ENCODE measurements at regions not wholly inside any gene's neighbourhood (a gene's known extent, or its start where the extent isn't known, plus 50 kb on each side); places are given as distances from the start of the nearest gene placed in this dataset.

DNA sequence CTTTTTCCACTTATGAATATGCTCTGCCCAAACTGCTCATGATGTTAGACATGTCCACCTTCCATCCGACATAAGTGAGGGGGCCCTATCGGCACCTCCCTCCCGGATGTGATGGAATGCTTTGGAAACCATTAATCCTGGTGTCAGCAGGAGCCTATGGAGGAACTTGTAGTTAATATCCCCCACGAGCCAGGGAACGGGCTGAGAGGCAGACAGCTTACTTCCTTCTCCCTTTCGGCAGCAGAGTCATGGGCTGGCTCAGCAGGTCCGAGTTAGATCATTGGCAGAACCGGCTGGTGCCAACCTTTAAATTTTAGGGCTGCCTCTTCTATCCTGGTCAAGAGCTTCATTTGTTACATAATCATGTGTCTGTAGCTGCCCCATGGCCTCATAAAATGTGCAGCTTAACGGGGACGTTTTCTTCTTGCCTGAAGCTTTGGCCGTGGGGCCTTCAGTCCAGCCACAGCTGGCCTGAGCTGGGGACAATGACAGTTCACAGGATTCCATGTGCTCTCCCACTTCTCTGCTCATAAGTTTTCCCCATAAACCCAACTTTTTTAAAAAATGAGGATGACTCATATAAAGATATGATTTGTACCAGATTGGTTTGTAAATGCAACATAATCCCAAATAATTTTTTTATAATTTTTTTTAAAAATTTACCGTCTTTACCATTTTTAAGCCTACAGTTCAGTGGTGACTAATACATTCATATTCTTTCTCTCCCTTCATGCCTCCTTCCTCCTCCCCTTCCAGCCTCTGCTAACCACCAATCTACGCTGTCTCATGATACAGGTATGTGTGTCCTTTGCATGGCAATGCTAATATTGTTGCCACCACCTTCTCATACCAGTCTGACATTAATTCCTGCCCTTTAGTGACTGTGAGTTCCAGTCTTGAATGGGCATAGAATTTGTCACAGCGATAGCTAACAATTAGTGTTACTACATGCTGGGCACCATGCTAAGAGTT, 62.2 kb upstream of the RGMA start:
- Histone ChIP-seq H3K14ac (replicated peaks; ENCODE audit: low read depth, low read length) (no peak overlapping the region), H2AK9ac (replicated peaks; ENCODE audit: low read depth, low read length, poor library complexity) (no peak overlapping the region), H2AFZ (replicated peaks; ENCODE audit: low read length, poor library complexity) (no peak overlapping the region), H3K4me2 (ENCODE audit: low read depth, low read length) (no peak overlapping the region), H3K4me3 (ENCODE audit: insufficient read depth, low read depth, low read length) (no peak overlapping the region), H3K9me3 (ENCODE audit: control insufficient read depth, insufficient read depth, low read length) (peaks cover 27% of the 10 kb centered on the region), H4K91ac (ENCODE audit: insufficient read depth, low read depth, low read length) (no peak overlapping the region), H3K27ac (ENCODE audit: insufficient read depth, low read length) (no peak overlapping the region), H2BK5ac (ENCODE audit: low read depth, low read length, poor library complexity, severe bottlenecking) (no peak overlapping the region), H3K56ac (ENCODE audit: extremely low read depth, insufficient read depth, low read length) (no peak overlapping the region), H2BK20ac (ENCODE audit: low read depth, low read length) (no peak overlapping the region), H3K4ac (ENCODE audit: low read depth, low read length) (no peak overlapping the region), H3K27me3 (ENCODE audit: control insufficient read depth, insufficient read depth, low read length) (no peaks in the 10 kb centered on the region), H2AK5ac (ENCODE audit: low read depth, low read length) (no peak overlapping the region), H3K9ac (ENCODE audit: low read depth, low read length) (no peak overlapping the region), H4K5ac (ENCODE audit: low read depth, low read length) (no peak overlapping the region), H3K23ac (ENCODE audit: low read depth, low read length) (no peak overlapping the region), H3K9me1 (ENCODE audit: insufficient read depth, low read length) (no peaks in the 10 kb centered on the region), H4K8ac (ENCODE audit: low read depth in 2 of 2, low read length in 2 of 2) (no peak overlapping the region), H3K4me1 (ENCODE audit: control insufficient read depth, insufficient read depth, low read length) (no peaks in the 10 kb centered on the region), H3K79me1 (ENCODE audit: low read depth in 1 of 2, low read length in 2 of 2) (no peaks in the 10 kb centered on the region), H3K36me3 (ENCODE audit: control insufficient read depth, insufficient read depth, low read length) (no peaks in the 10 kb centered on the region), H2BK120ac (ENCODE audit: low read depth, low read length) (no peak overlapping the region), H2BK15ac (ENCODE audit: low read depth, low read length) (no peak overlapping the region), H4K20me1 (ENCODE audit: insufficient read depth, low read length) (no peaks in the 10 kb centered on the region), H3K18ac (ENCODE audit: low read depth, low read length) (no peak overlapping the region)
- dilution Hi-C loops (cut with HindIII; ENCODE audit: low sequenced_read_pairs, unreplicated experiment) (no loop called here), in situ Hi-C loops (cut with MboI; ENCODE audit: low sequenced_read_pairs) (no loop called here), intact Hi-C loops (cut with micrococcal nuclease) (no loop called here)
- ChIA-PET POLR2A (ENCODE audit: unreplicated experiment) (no interaction called here), CTCF (no interaction called here)
- ATAC-seq (ENCODE audit: low read depth) (no peak), DNase-seq (no peak)
- BruUV-seq (replicated peaks), result no TSS peak
- 60% methylated on average over 1 of the region's 14 CpGs; no CpG with 5 or more reads in 1 of the 2 experiments for WGBS, 2 experiments (ENCODE audit: extremely low coverage in 2 of 2, insufficient read length in 1 of 2)
- TF ChIP-seq RFX5 (IDR thresholded peaks at IDR 0.05; ENCODE audit: low read depth, low read length) (no peak), MAZ (IDR thresholded peaks at IDR 0.05; ENCODE audit: borderline replicate concordance, low read depth, low read length) (no peak), POLR2A (IDR thresholded peaks at IDR 0.05; ENCODE audit: low read depth, low read length) (no peak), FOS (IDR thresholded peaks at IDR 0.05; ENCODE audit: low read depth, low read length) (no peak), NFE2L2 (IDR thresholded peaks at IDR 0.05; ENCODE audit: low read depth, low read length) (no peak), MXI1 (IDR thresholded peaks at IDR 0.05; ENCODE audit: borderline replicate concordance, low read depth, low read length) (no peak)
- TF ChIP-seq, protein P1, sequence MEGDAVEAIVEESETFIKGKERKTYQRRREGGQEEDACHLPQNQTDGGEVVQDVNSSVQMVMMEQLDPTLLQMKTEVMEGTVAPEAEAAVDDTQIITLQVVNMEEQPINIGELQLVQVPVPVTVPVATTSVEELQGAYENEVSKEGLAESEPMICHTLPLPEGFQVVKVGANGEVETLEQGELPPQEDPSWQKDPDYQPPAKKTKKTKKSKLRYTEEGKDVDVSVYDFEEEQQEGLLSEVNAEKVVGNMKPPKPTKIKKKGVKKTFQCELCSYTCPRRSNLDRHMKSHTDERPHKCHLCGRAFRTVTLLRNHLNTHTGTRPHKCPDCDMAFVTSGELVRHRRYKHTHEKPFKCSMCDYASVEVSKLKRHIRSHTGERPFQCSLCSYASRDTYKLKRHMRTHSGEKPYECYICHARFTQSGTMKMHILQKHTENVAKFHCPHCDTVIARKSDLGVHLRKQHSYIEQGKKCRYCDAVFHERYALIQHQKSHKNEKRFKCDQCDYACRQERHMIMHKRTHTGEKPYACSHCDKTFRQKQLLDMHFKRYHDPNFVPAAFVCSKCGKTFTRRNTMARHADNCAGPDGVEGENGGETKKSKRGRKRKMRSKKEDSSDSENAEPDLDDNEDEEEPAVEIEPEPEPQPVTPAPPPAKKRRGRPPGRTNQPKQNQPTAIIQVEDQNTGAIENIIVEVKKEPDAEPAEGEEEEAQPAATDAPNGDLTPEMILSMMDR (conservative IDR thresholded peaks at IDR 0.05; ENCODE audit: low read depth, low read length), result no peak
